ENCODE measurements at regions not wholly inside any gene's neighbourhood (a gene's known extent, or its start where the extent isn't known, plus 50 kb on each side); places are given as distances from the start of the nearest gene placed in this dataset.

GRCh38 chr4:13268703-13269102, 215.4 kb downstream of the RAB28 start:
- H3K27me3 ChIP-seq: no peaks in the 10 kb centered on the region
- no peak for TF ChIP-seq POLR2A (IDR thresholded peaks at IDR 0.05)
- no peak for TF ChIP-seq CTCF (IDR thresholded peaks at IDR 0.05)
- no peaks in the 10 kb centered on the region for H3K9me3 ChIP-seq
- H3K36me3 ChIP-seq: no peaks in the 10 kb centered on the region
- DNase-seq: no peak
- no peak overlapping the region for H3K27ac ChIP-seq
- intact Hi-C loops (cut with DNase I; ENCODE audit: low total_unique reads): no loop called here
- no peak overlapping the region for H3K4me3 ChIP-seq
- no peaks in the 10 kb centered on the region for H3K4me1 ChIP-seq

GRCh38 chr4:13268165-13268564, 216.0 kb downstream of the RAB28 start:
- Histone ChIP-seq H3K9me3 (no peaks in the 10 kb centered on the region), H3K36me3 (no peaks in the 10 kb centered on the region)
- TF ChIP-seq POLR2A (IDR thresholded peaks at IDR 0.05): no peak

GRCh38 chr4:13267091-13267490, 217.0 kb downstream of the RAB28 start:
- Histone ChIP-seq H3K4me1 (no peaks in the 10 kb centered on the region), H3K4me3 (no peak overlapping the region), H3K27ac (no peak overlapping the region), H3K9me3 (no peaks in the 10 kb centered on the region), H3K36me3 (no peaks in the 10 kb centered on the region), H3K27me3 (no peaks in the 10 kb centered on the region)
- DNase-seq: no peak
- TF ChIP-seq CTCF (IDR thresholded peaks at IDR 0.05) (no peak), POLR2A (IDR thresholded peaks at IDR 0.05) (no peak)
- intact Hi-C loops (cut with DNase I; ENCODE audit: low total_unique reads): no loop called here

More at GRCh38 chr4:13268165-13268564, 216.0 kb downstream of the RAB28 start:
- intact Hi-C loops (cut with DNase I; ENCODE audit: low total_unique reads): no loop called here
- no peaks in the 10 kb centered on the region for H3K4me1 ChIP-seq
- H3K27ac ChIP-seq: no peak overlapping the region
- H3K4me3 ChIP-seq: no peak overlapping the region
- no peaks in the 10 kb centered on the region for H3K27me3 ChIP-seq
- DNase-seq: no peak

DNA sequence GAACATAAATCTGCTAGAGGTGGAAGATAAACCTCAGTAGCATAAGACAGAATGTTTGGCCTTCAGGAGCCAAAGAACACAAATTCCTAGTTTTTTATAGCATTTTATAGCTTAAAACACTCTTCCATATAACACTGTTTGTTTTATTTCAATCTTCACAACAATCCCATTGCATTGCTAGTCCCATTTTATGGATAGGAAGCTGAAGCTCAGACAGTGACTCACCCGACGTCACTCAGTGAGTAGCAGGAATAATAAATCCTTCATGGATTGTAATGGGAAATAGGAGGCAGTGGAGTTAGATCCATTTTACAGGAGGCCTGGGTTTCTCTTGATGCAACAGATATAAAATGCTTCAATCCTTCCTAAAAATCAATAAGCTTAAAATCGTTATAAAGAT, 217.5 kb downstream of the RAB28 start:
- Histone ChIP-seq H3K27ac (no peak overlapping the region), H3K36me3 (no peaks in the 10 kb centered on the region), H3K9me3 (no peaks in the 10 kb centered on the region), H3K4me1 (no peaks in the 10 kb centered on the region), H3K27me3 (no peaks in the 10 kb centered on the region), H3K4me3 (no peak overlapping the region)
- no peak for DNase-seq
- intact Hi-C loops (cut with DNase I; ENCODE audit: low total_unique reads): no loop called here
- TF ChIP-seq POLR2A (IDR thresholded peaks at IDR 0.05) (no peak), CTCF (IDR thresholded peaks at IDR 0.05) (no peak)

GRCh38 chr4:13263967-13264525, 220.1 kb downstream of the RAB28 start:
- Histone ChIP-seq H3K4me3 (no peak overlapping the region), H3K36me3 (no peaks in the 10 kb centered on the region), H3K27me3 (no peaks in the 10 kb centered on the region), H3K4me1 (no peaks in the 10 kb centered on the region), H3K9me3 (no peaks in the 10 kb centered on the region), H3K27ac (no peak overlapping the region)
- intact Hi-C loops (cut with DNase I; ENCODE audit: low total_unique reads): no loop called here
- no peak for DNase-seq
- TF ChIP-seq CTCF (IDR thresholded peaks at IDR 0.05) (no peak), POLR2A (IDR thresholded peaks at IDR 0.05) (no peak)

DNA sequence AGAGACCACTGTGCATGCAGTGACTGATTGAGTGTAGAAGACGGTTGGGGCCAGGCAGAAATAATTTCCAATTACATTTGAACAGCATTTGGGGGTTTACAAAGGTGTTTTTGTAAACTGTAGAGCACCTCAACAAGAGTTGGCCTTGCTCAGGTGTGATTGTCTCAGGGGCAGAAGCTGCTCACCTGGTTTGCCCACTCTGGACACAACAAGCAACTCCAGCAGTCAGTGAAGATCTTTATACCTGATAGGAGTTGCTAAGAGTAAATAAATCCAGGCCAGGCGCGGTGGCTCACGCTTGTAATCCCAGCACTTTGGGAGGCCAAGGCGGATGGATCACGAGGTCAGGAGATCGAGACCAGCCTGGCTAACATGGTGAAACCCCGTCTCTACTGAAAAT, 221.3 kb downstream of the RAB28 start:
- DNase-seq: no peak
- Histone ChIP-seq H3K4me1 (no peaks in the 10 kb centered on the region), H3K36me3 (no peaks in the 10 kb centered on the region), H3K27ac (no peak overlapping the region), H3K27me3 (no peaks in the 10 kb centered on the region), H3K9me3 (no peaks in the 10 kb centered on the region), H3K4me3 (no peak overlapping the region)
- no peak for TF ChIP-seq CTCF (IDR thresholded peaks at IDR 0.05)
- no peak for TF ChIP-seq POLR2A (IDR thresholded peaks at IDR 0.05)
- intact Hi-C loops (cut with DNase I; ENCODE audit: low total_unique reads): no loop called here
